ENCODE measurements at regions not wholly inside any gene's neighbourhood (a gene's known extent, or its start where the extent isn't known, plus 50 kb on each side); places are given as distances from the start of the nearest gene placed in this dataset.

DNA sequence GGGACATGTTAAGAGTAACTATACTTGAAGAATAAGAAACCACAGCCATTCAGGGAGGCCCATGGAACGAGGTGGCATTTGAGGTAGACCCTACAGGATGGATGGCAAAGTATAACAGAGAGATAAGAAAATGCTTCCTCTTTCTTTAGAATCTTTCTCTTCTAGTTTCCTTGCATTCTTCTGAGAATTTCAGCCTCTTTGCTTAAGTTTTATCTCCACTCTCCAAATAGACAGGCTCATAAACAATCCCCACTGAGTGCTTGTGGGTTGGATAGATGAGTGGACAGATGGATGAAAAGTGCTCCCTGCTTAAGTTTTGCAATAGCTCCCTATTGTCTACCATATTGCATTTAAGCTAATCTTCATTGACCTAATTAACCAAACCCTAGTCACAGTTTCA is 103.7 kb downstream of the MEX3B start (continued):
- no peak for TF ChIP-seq EWSR1 (IDR thresholded peaks at IDR 0.05; ENCODE audit: borderline replicate concordance, low read depth, partially characterized antibody)
- no peak for TF ChIP-seq KDM4B (IDR thresholded peaks at IDR 0.05; ENCODE audit: borderline replicate concordance in 2 of 2, low read depth in 1 of 2)
- TF ChIP-seq, protein P1, sequence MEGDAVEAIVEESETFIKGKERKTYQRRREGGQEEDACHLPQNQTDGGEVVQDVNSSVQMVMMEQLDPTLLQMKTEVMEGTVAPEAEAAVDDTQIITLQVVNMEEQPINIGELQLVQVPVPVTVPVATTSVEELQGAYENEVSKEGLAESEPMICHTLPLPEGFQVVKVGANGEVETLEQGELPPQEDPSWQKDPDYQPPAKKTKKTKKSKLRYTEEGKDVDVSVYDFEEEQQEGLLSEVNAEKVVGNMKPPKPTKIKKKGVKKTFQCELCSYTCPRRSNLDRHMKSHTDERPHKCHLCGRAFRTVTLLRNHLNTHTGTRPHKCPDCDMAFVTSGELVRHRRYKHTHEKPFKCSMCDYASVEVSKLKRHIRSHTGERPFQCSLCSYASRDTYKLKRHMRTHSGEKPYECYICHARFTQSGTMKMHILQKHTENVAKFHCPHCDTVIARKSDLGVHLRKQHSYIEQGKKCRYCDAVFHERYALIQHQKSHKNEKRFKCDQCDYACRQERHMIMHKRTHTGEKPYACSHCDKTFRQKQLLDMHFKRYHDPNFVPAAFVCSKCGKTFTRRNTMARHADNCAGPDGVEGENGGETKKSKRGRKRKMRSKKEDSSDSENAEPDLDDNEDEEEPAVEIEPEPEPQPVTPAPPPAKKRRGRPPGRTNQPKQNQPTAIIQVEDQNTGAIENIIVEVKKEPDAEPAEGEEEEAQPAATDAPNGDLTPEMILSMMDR (IDR thresholded peaks at IDR 0.05 in 2 of 3, conservative IDR thresholded peaks at IDR 0.05 in 1 of 3; ENCODE audit: insufficient read depth in 2 of 3, low read depth in 1 of 3, low read length in 3 of 3): no peak
- TF ChIP-seq, protein P2, sequence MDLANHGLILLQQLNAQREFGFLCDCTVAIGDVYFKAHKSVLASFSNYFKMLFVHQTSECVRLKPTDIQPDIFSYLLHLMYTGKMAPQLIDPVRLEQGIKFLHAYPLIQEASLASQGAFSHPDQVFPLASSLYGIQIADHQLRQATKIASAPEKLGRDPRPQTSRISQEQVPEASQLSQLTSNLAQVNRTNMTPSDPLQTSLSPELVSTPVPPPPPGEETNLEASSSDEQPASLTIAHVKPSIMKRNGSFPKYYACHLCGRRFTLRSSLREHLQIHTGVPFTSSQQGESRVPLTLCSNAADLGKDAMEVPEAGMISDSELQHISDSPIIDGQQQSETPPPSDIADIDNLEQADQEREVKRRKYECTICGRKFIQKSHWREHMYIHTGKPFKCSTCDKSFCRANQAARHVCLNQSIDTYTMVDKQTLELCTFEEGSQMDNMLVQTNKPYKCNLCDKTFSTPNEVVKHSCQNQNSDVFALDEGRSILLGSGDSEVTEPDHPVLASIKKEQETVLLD (IDR thresholded peaks at IDR 0.05): no peak
- TF ChIP-seq PTRF (tag; IDR thresholded peaks at IDR 0.05): no peak
- peak; percentile 41; the same call in 1 of the 2 replicates for TF ChIP-seq EP400 (IDR thresholded peaks at IDR 0.05)
- TF ChIP-seq, protein P3, sequence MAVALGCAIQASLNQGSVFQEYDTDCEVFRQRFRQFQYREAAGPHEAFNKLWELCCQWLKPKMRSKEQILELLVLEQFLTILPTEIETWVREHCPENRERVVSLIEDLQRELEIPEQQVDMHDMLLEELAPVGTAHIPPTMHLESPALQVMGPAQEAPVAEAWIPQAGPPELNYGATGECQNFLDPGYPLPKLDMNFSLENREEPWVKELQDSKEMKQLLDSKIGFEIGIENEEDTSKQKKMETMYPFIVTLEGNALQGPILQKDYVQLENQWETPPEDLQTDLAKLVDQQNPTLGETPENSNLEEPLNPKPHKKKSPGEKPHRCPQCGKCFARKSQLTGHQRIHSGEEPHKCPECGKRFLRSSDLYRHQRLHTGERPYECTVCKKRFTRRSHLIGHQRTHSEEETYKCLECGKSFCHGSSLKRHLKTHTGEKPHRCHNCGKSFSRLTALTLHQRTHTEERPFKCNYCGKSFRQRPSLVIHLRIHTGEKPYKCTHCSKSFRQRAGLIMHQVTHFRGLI (CRISPR knock-in tag; IDR thresholded peaks at IDR 0.05): no peak
- TF ChIP-seq, protein P4, sequence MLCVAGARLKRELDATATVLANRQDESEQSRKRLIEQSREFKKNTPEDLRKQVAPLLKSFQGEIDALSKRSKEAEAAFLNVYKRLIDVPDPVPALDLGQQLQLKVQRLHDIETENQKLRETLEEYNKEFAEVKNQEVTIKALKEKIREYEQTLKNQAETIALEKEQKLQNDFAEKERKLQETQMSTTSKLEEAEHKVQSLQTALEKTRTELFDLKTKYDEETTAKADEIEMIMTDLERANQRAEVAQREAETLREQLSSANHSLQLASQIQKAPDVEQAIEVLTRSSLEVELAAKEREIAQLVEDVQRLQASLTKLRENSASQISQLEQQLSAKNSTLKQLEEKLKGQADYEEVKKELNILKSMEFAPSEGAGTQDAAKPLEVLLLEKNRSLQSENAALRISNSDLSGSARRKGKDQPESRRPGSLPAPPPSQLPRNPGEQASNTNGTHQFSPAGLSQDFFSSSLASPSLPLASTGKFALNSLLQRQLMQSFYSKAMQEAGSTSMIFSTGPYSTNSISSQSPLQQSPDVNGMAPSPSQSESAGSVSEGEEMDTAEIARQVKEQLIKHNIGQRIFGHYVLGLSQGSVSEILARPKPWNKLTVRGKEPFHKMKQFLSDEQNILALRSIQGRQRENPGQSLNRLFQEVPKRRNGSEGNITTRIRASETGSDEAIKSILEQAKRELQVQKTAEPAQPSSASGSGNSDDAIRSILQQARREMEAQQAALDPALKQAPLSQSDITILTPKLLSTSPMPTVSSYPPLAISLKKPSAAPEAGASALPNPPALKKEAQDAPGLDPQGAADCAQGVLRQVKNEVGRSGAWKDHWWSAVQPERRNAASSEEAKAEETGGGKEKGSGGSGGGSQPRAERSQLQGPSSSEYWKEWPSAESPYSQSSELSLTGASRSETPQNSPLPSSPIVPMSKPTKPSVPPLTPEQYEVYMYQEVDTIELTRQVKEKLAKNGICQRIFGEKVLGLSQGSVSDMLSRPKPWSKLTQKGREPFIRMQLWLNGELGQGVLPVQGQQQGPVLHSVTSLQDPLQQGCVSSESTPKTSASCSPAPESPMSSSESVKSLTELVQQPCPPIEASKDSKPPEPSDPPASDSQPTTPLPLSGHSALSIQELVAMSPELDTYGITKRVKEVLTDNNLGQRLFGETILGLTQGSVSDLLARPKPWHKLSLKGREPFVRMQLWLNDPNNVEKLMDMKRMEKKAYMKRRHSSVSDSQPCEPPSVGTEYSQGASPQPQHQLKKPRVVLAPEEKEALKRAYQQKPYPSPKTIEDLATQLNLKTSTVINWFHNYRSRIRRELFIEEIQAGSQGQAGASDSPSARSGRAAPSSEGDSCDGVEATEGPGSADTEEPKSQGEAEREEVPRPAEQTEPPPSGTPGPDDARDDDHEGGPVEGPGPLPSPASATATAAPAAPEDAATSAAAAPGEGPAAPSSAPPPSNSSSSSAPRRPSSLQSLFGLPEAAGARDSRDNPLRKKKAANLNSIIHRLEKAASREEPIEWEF (CRISPR knock-in tag; IDR thresholded peaks at IDR 0.05): no peak
- TF ChIP-seq CBFA2T2 (conservative IDR thresholded peaks at IDR 0.05): peak; percentile 85
- TF ChIP-seq, protein P5, sequence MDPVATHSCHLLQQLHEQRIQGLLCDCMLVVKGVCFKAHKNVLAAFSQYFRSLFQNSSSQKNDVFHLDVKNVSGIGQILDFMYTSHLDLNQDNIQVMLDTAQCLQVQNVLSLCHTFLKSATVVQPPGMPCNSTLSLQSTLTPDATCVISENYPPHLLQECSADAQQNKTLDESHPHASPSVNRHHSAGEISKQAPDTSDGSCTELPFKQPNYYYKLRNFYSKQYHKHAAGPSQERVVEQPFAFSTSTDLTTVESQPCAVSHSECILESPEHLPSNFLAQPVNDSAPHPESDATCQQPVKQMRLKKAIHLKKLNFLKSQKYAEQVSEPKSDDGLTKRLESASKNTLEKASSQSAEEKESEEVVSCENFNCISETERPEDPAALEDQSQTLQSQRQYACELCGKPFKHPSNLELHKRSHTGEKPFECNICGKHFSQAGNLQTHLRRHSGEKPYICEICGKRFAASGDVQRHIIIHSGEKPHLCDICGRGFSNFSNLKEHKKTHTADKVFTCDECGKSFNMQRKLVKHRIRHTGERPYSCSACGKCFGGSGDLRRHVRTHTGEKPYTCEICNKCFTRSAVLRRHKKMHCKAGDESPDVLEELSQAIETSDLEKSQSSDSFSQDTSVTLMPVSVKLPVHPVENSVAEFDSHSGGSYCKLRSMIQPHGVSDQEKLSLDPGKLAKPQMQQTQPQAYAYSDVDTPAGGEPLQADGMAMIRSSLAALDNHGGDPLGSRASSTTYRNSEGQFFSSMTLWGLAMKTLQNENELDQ (CRISPR knock-in tag; IDR thresholded peaks at IDR 0.05; ENCODE audit: borderline replicate concordance): no peak
- no peak for TF ChIP-seq HOXB6 (CRISPR knock-in tag; IDR thresholded peaks at IDR 0.05; ENCODE audit: borderline replicate concordance)
- peak; percentile 94 for TF ChIP-seq RBM25 (IDR thresholded peaks at IDR 0.05; ENCODE audit: low read depth, low read length, severe bottlenecking)
- no peak for TF ChIP-seq HMG20A (CRISPR knock-in tag; conservative IDR thresholded peaks at IDR 0.05)
- TF ChIP-seq SMAD1 (IDR thresholded peaks at IDR 0.05; ENCODE audit: low read depth, low read length, partially characterized antibody): no peak
- TF ChIP-seq ZNF253 (CRISPR knock-in tag; conservative IDR thresholded peaks at IDR 0.05): no peak
- TF ChIP-seq ZNF551 (CRISPR knock-in tag; IDR thresholded peaks at IDR 0.05): no peak
